ENCODE measurements at regions not wholly inside any gene's neighbourhood (a gene's known extent, or its start where the extent isn't known, plus 50 kb on each side); places are given as distances from the start of the nearest gene placed in this dataset.
"Not testable (repeated sequence)": the region's sequence is repeated elsewhere in the genome, so short reads cannot be mapped to it uniquely, and the experiment has no call there.

DNA sequence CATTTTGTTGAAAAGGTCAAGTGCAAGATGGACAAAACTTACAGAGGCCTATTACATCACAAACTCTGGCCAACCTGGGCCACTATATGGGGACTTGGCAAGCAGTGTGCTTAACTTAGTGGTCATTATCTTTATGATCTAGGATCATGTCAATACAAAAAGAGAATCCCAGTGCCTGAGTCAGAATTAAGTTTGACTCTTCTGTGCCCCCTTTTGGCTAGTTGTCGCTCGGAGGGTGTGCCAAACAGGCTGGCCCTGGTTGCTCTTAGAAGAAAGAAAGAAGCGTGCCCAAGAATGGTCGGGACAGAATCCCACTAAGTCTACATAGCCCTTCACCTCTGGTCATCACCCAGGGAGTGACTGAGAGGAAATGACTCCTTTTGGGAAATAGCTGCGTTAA is 100.1 kb downstream of the EIF4E start:
- no peak for DNase-seq

DNA sequence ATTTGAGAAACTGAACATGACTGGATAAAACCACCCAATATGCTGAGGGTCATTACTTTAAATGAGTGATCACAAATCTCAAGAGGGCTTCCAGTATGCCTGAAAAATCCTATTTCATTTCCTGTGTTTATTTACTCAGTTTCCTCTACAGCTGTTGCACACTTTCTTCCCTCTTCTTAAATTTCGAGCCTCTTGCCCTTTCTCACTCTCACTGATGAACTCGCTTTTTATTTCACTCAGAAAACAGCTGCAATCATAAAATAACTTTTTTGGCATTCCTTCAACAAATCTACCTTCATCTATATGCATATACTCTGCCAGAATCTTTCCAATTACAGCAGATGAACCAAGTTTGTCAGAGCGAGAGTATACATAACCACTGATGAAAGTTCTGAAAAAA is 101.3 kb downstream of the EIF4E start:
- no peak for DNase-seq

DNA sequence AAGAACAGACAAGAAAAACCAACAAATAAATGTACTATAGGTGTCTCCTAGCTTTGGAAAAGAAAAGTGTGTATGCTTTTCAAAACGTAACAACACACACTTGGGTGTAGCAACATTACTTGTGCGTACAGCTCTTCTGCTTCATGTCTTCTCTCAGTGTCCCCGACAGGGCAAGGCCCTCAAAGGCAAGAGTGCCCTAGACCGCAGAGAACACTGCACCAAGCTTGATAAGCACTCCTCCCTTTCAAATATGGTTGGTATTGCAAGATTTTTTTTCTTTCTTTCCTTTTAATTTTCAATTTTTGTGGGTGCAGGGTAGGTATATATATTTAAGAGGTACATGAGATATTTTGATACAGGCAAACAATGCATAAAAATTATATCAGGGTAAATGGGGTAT is 106.8 kb downstream of the EIF4E start:
- no peak for DNase-seq

DNA sequence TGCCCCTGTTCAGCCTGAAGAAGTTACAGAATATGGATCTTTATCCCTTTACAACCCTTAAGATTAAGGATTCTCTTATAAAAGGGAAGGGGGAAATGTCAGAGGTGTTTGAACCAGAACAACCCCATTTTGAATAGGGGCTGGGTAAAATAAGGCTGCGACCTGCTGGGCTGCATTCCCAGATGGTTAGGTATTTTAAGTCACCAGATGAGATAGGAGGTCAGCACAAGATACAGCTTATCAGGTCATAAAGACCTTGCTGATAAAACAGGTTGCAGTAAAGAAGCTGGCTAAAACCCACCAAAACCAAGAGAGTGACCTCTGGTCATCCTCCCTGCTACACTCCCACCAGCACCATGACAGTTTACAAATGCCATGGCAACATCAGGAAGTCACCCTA is 110.8 kb downstream of the EIF4E start:
- not testable (repeated sequence) for DNase-seq

DNA sequence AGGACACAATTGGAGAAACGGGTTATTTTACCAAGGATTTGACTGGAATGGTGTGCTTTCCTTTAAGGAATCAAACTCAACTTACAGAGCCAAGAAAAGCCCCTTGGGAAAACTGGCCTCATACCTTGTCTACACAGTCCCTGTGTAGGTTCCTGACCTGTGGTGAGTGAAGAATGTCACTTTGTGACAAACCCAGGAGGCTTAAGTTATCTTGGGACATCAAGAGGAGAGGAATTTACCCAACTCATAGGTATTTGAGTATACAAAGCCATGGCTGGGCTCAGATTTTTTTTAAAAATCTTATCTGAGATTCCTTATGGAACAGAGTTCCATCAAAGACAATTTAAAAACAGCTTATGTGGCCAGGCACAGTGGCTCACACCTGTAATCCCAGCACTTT is 112.1 kb downstream of the EIF4E start:
- no peak for DNase-seq

DNA sequence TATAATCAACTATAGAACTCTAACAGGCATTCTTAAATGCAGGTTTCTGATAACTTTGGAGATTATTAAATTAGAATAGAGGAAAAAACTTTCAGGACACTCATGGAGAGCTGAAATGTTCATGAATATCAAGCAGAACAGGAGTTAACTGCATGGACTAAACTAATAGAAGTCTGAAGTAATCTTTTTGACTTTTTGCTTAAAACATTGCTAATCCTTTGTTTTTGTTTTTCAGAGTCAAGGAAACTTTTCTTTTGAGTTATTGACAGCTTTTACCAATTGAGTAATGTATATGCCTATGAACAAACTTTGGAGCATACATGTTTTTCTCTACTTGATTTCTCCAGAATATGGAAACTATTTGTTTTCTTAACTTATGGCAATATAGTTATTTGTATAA is 112.5 kb downstream of the EIF4E start:
- DNase-seq, result no peak

DNA sequence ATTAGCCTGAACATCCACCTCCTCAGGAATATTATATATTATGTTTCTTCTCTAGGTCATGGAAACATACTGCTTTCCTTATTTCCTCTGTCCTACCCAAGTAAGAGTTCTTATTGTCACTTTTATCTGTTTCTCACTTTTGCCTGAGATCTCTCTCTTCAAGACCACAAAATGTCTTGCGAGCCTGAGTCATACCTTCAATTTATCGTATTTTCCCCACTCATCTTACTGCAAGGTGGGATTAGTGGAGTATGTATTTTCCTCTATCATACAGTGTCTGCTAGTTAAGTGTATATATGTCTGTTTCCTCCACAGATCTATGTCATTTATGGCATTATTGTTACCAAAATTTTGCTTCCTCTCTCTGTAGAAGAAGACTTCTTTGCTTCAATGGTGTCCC is 124.5 kb downstream of the EIF4E start:
- DNase-seq, result no peak

DNA sequence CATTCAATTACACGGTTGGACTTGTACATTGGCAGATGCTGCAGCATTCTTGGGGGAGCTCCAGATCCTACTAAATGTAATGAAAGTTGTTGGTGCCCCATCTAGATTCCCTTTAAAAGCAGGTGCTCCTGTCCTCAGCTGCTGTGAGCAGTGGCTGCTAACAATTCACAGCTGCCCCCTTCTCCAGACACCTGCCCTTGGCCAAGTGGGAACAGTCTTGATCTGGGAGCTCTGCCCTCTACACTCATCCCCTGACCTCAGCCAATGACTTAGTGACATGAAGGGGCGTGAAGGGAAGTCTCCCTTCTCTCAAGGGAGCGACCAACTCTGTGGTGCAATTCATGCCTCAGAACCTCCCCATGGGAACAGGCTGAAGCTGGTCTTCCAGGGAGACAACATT is 125.7 kb downstream of the EIF4E start:
- DNase-seq, result no peak

DNA sequence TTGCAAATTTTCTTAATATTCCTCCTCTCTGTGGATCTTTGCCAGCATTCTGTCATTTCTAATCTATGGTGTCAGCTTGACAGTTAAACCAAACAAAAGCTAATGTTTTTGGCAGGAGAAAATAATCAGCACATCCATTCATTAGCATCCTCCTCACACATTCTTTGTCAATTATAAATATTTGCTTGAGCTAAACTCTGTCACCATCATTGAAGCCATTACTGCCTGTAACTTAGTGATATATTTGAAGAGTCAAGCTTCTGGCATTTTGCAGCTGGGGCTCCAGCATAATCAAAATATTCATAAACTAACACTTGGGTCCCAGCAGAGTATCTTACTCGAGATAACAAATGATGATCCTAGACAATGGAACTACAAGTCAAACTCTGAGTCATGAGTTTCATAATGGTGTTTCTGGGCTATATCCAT is 126.1 kb downstream of the EIF4E start:
- DNase-seq, result no peak

DNA sequence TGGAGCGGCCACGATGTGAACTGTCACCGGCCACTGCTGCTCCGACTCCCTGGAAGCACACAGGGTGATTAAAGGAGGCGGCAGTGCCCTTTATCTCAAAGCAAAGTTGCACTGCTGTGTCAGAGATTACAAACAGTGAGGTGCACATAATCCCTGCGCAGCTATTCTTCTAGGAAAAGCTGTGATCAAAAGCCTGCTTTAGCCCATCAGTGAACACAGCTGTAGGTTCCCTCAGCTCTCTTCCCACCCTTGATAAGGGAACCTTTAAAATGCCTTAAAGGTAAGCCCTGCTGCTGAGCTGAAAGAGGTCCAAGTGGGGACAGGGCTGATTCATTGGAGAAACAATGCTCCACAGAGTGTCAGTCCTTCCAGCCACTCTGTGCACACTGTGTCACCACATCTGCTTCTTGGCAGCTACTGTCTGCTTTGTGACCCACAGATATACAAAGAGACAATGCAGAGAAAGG is 127.6 kb downstream of the EIF4E start:
- DNase-seq, result peak in 32 of 58 donors; percentile 1 to 77 (median 37)

DNA sequence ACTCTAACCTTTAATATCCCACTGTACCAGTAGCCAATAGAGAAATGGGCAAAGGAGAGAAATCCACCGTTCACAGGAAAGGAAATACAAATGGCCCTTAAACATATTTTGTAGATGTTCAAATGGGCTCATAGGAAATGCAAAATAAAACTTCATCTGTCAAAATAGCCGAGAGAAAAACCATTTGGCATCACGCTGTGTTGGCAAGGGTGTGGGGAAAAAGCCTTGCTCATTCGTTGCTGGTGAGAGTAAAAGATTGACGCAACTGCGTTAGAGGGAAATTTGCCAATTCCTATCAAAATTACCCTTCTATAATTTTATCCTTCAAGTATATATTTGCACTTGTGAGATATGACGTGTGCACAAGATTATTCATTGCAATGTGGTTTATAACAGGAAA is 131.9 kb downstream of the EIF4E start:
- DNase-seq, result no peak

DNA sequence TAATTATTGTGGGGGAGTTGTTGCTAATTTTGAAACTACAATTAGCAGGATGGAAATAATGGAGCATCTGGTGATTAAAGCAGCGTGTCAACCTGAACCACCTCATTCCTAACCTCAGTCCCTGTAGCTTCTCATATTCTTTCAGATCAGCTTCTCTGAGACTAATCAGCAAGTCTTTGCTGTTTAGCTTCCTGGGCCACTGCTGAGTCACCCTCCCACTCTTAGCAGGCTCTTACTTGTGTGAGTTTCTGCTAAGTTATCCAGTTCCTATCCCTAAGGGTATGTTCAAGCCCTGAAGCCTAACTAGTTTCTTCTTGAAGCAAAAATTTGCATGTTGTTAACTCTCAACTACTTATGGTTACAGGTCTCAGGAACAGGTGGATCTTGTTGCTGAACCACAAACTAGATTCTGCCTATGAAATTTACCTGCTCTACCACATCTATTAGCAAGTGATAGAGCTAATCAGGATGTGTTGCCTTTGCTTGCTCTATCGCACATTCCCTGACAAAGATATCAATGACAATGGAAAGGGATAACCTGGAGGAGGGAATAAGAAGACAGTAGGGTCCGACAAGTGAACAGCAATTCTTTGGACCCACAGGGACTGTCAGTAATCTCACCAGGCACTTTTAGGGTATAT is 134.2 kb downstream of the EIF4E start:
- peak in 4 of 58 donors; percentile 2 to 15 (median 8) for DNase-seq

DNA sequence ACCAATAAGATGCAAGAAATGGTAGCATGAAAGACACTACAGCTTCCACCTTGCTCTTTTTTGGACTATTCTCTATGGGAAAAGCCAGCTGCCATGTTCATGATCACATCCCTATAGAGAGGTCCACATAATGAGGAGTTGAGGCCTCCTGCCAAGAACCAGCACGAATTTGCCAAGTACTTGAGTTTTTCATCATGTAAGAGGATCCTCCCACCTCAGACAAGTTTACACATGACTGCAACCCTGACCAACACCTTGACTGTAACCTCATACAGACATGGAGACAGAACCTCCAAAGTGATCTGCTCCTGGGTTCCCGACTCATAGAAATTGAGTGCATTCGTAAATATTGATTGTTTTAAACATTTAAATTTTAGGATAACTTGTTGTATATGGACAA is 135.2 kb upstream of the TSPAN5 start:
- no peak for DNase-seq

DNA sequence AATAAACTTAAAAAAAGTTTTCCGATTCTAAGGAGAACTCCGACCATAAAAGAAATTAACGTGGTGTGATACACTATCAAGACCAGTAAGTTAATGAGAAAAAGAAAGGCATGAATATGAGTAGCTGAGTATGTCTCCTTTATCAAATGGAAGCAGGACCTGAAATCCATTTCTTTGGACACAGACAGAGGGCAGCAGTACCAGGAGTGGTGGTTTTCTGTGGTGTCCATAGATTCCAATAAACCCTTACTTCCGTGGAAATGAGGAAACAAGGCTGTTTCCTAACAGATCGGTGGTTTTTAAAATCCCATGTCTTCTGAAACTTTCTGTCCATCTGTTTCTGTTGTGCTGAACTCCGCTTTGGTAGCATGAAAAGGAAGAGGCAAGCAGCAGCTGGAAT is 128.5 kb upstream of the TSPAN5 start:
- no peak for DNase-seq

DNA sequence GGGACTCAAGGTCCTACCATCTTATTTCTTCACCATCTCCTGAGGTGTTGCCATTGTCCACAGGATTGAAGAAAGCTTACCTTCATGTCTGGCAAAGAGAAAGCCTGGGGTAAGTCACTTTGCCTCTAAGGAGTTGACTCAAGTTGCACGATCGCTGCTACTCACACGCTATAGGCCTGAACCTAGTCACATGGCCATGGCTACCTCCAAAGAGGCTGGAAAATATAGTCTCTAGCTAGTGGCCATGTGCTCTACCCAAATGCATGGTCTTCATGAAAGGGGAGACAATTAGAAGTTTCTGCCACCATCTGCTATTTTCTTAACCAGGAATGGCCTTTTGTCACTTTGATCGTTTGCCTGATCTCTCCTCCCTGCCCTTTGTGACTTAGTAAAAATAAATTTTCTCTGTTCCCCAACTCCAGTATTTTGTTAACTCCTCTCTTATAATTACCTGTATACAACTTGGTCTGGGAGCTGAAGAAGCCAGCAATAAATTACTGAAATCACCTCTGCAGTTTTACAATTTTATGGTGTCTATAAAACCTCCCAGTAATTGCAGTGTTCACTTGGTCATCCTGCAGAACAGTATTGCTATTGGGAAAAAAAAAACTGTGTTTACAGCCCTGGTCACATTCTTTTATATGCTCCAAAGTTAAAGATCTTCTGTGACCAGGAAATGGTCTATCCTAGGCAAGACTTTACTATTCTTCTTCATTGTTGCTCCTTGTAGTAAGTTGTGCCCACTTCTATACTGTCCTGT is 126.7 kb upstream of the TSPAN5 start:
- DNase-seq, result no peak

DNA sequence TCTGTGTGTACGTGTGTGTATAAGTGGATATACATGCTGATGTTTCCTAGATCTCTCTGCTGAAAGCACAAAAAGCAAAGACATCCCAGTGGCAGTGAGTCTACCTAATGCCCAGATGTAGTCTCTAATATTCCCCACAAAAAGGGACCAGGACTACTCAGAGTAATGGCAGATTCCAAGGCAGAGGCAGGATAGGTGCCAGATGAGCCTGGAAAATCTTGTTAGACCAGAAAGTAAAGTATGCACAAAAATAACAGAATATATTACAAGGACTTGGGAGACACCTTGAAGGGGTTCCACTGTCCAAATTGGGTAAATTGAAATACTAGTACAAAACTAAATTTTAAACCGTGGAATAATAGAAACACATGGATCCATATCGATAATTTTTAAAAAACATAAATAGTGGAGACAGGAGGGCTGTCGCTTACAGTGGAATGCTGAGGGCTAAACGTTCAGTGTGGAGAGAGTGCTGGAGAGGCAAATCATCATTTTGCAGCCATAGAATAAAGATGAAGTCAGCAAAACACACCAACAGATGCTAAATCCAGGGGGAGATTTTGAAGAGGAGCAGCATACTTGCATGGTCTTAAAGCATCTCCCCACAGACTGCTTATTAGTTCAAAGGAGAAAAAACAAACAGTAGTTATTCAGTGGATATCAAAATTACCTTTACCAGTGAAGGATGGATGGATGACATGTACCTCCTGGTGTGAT is 123.4 kb upstream of the TSPAN5 start:
- DNase-seq, result no peak

DNA sequence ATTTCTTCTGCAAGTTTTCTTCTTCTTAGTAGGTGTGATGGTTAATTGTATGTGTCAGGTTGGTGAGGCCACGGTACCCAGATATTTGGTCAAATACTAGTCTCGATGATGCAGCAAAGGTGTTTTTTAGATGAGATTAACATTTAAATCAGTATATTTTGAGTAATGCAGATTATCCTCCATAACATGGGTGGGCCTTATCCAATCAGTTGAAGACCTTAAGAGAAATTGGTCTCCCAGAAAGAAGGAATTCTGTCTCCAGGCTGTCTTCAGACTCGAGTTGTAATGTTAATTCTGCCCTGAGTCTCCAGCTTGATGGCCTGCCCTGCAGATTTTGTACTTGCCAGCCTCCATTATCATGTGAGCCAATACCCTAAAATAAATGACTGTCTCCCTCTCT is 122.5 kb upstream of the TSPAN5 start:
- no peak for DNase-seq

DNA sequence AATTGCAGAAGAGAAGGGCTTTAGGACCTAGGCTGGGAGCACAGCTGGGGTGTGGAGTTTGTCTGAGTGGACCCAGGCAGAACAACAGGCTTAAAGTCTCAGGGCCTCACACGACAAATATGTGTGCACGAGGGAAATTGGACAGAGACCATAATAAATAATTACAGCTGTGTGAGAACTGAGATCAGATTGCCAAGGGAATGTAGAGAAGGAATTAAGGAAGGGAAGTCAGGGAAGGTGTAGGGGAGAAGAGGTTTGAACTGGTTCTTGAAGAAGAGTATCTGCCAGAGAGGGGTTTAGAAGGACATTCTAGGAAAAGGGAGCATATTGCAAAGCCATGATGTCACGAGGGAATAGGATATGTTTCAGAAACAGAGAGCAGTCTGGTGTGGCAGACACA is 120.7 kb upstream of the TSPAN5 start:
- no peak for DNase-seq

DNA sequence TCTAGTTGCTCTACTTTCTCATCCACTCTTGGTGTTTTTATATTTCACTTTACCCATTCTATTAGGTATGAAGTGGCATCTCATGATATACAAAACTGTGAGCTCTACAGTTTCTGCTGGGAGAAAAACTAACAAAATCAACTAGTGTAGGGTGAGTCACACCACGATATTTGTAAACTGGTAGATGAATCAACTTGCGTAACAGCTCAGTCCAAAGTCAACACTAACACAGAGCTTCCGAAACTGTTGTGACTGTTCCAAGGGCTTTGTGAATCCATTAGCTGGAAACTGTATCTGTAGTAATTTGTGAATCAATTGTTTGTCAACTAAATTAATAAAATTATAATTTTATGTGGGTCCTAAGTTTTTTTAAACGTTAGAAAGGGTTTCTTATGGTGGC is 119.8 kb upstream of the TSPAN5 start:
- DNase-seq, result no peak

DNA sequence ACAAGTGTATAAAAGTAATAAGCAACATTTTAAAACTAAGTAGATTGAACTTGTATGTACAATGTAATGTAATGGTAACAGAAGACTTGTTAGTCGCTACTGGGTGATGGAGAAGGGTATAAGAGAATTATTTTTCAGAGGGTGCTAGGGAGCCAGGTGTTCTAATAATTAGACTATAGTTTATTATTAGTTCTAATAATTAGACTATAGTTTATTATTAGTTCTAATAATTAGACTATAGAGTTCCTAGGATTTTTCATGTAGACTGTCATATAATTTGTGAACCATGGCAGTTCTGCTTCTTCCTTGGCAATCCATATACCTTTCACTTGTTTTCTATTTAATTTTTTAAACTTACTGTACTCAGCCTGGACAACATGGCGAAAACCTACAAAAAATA is 117.3 kb upstream of the TSPAN5 start:
- no peak for DNase-seq

DNA sequence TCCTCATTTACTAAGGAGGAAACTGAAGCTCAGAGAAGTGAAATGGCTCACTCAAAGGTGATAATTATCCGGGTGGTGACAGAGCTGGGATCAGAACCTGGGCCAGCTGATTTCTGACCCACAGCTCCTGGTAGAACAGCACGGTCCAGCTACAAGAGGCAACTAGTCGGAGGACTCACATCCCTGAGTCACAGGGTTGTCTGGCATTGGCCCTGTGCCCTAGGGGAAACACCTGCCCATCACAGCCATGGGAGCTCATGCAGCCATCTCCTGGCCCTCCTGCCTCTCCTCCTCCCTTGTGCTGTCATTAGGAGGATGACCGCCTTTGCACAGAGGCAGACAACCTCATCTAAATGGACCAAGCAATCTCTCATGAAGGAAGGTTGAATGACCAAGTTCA is 115.2 kb upstream of the TSPAN5 start:
- DNase-seq, result no peak

DNA sequence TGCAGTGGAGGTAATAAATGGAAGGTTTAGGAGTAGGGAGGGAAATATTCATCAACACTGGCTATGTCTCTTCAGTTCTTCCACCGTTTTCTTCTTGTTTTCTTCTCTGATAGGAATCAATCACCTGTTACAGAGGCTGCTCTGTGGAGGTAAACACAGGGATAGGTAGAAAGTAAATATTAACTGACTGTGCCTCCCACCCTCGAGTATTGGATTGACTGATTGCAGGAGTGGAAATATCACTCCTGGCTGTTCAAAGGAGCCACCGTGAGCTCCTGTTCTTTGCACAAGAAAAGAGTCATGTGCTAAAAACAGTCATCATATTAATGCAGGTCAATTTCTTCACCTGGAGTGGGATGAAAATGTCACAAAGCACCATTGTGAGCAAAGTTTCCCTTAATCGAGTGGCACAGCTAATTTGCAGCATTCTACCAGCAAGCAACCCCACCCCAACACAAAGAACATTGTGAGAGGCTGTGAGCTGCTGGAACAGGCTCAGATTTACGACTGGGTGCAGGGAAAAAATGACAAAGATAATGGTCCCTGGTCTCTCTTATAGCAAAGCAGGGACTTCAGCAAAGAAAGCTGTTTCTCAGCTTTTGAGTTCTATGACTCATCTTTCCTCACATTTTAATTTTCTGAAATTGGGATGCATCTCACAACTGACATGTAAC is 113.7 kb upstream of the TSPAN5 start:
- peak in 12 of 58 donors; percentile 2 to 51 (median 12) for DNase-seq
